ENCODE measurements at regions not wholly inside any gene's neighbourhood (a gene's known extent, or its start where the extent isn't known, plus 50 kb on each side); places are given as distances from the start of the nearest gene placed in this dataset.

GRCh38 chr14:55850825-55851241, 267.4 kb upstream of the PELI2 start:
- TF ChIP-seq CTCF (IDR thresholded peaks at IDR 0.05) (no peak), POLR2A (IDR thresholded peaks at IDR 0.05) (no peak)
